OCI-LY7 (cell line): ENCODE measurements at regions not wholly inside any gene's neighbourhood (a gene's known extent, or its start where the extent isn't known, plus 50 kb on each side); places are given as distances from the start of the nearest gene placed in this dataset.

Experiments
- BruUV-seq: library from RNA; stranded (reverse); fragments of 400-500 nt; replicated peaks from 2 replicates; lab custom pipeline; 2021; lab: Mats Ljungman, UMichigan
- CTCF ChIA-PET: fragments of 300-600 bp; sonication (Branson Sonifier 250); formaldehyde crosslinking; loops from one replicate; lab custom pipeline; 2022; ENCODE audit warnings: antibody characterized with exemption; ENCODE audit not compliant: unreplicated experiment; lab: Charles Lee
- POLR2A ChIA-PET: fragments of 300-600 bp; sonication (Branson Sonifier 250); formaldehyde crosslinking; loops from one replicate; lab custom pipeline; 2022; ENCODE audit warnings: antibody characterized with exemption; lab: Charles Lee
- DNase-seq: peaks from one replicate; pipeline ENCODE4 v3.0.0-alpha.2; 2015; ENCODE audit warnings: low spot score
- H2AFZ ChIP-seq: fragments of 200-600 bp; sonication (generic), shearing (Covaris generic); 2 replicates; pipeline ENCODE4 v1.6.1; 2014; ENCODE audit warnings: mild to moderate bottlenecking, antibody characterized with exemption, low read length, moderate library complexity
- H3K27ac ChIP-seq: fragments of 200-600 bp; sonication (generic); 2 replicates; pipeline ENCODE4 v1.5.1; 2014; ENCODE audit warnings: mixed run types, low read depth, mild to moderate bottlenecking, moderate library complexity, low read length, inconsistent platforms; ENCODE audit not compliant: poor library complexity, severe bottlenecking
- H3K36me3 ChIP-seq: fragments of 200-600 bp; sonication (generic); 2 replicates; pipeline ENCODE4 v1.6.1; 2014; ENCODE audit warnings: mild to moderate bottlenecking, antibody characterized with exemption, low read length, moderate library complexity, mixed read lengths; ENCODE audit not compliant: insufficient read depth
- H3K4me1 ChIP-seq: fragments of 200-600 bp; sonication (generic); 2 replicates; pipeline ENCODE4 v1.5.1; 2014; ENCODE audit warnings: mild to moderate bottlenecking, low read length; ENCODE audit not compliant: insufficient read depth, poor library complexity, severe bottlenecking
- H3K4me2 ChIP-seq: fragments of 200-600 bp; sonication (generic); 2 replicates; pipeline ENCODE4 v1.6.1; 2014; ENCODE audit warnings: mild to moderate bottlenecking, low read length
- H3K4me3 ChIP-seq: fragments of 200-600 bp; sonication (generic); 2 replicates; pipeline ENCODE4 v1.5.1; 2014; ENCODE audit warnings: mild to moderate bottlenecking, low read depth, low read length; ENCODE audit not compliant: poor library complexity, severe bottlenecking
- H3K79me2 ChIP-seq: fragments of 200-600 bp; sonication (generic); 2 replicates; pipeline ENCODE4 v1.6.1; 2016; ENCODE audit warnings: low read depth, mild to moderate bottlenecking, low read length, moderate library complexity, mixed read lengths; ENCODE audit not compliant: insufficient read depth
- H3K9me2 ChIP-seq: fragments of 200-600 bp; sonication (generic); 2 replicates; pipeline ENCODE4 v1.6.1; 2016; ENCODE audit warnings: mild to moderate bottlenecking, low read length, mixed read lengths; ENCODE audit not compliant: insufficient read depth
- H3K9me3 ChIP-seq: fragments of 200-600 bp; sonication (generic); 2 replicates; pipeline ENCODE4 v1.6.1; 2014; ENCODE audit warnings: mild to moderate bottlenecking, mixed run types, low read length, mixed read lengths
- H4K20me1 ChIP-seq: fragments of 200-600 bp; sonication (generic); 2 replicates; pipeline ENCODE4 v1.6.1; 2014; ENCODE audit warnings: mild to moderate bottlenecking, antibody characterized with exemption, low read length, moderate library complexity, mixed read lengths; ENCODE audit not compliant: insufficient read depth
- EZH2phosphoT487 ChIP-seq: fragments of 200-600 bp; sonication (generic); IDR thresholded peaks from 2 replicates; pipeline ENCODE4 v1.6.1; 2018; ENCODE audit warnings: low read depth, borderline replicate concordance, mild to moderate bottlenecking, mixed run types, antibody characterized with exemption, low read length, moderate library complexity, mixed read lengths
- intact Hi-C: fragments of 100-400 bp; cut with micrococcal nuclease; formaldehyde crosslinking; loops from one replicate; pipeline ENCODE4 v1.10.0; 2022; ENCODE audit not compliant: unreplicated experiment
- TF ChIP-seq, protein P1 (sequence below): fragments of 200-600 bp; sonication (generic); conservative IDR thresholded peaks from 2 replicates; pipeline ENCODE4 v1.5.1; 2014; ENCODE audit warnings: mild to moderate bottlenecking, antibody characterized with exemption, low read length, moderate library complexity, mixed read lengths

DNA sequence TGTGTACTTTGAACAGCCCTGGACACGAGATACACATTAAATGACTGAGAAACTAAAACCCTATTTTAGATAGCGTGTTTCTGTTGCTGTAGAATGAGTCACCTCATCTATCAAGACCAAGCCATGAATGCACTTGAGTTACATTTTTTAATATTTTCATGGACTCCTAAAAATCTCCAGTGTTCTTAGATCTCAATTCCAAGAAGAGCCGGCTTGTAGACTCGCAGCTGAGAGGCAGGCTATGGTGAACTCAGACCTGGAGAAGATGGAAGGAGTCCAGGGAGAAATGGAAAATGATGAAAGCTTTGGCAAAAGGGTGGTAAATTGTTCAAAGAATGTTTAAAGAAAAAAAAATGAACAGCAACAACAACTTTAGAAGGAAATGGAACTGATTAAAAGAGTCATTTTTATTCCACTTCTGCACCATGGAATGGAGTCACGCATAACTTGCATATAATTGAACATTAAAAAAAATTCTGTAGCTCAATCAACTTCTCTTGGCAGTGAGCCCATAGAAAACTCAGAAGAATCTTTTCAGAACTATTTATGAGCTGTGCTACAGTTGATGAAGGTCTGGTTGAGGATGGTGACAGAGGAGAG is 129.8 kb downstream of the MXRA5 start:
- DNase-seq, result no peak
- Histone ChIP-seq H3K4me1 (no peaks in the 10 kb centered on the region), H3K9me3 (no peaks in the 10 kb centered on the region), H3K27ac (no peak overlapping the region), H3K9me2 (no peaks in the 10 kb centered on the region), H3K36me3 (no peaks in the 10 kb centered on the region), H3K4me3 (no peak overlapping the region), H3K4me2 (no peak overlapping the region), H2AFZ (no peak overlapping the region), H4K20me1 (no peaks in the 10 kb centered on the region), H3K79me2 (no peaks in the 10 kb centered on the region)
- POLR2A ChIA-PET, result no interaction called here
- CTCF ChIA-PET, result no interaction called here
- no peak for TF ChIP-seq EZH2phosphoT487
- TF ChIP-seq, protein P1, sequence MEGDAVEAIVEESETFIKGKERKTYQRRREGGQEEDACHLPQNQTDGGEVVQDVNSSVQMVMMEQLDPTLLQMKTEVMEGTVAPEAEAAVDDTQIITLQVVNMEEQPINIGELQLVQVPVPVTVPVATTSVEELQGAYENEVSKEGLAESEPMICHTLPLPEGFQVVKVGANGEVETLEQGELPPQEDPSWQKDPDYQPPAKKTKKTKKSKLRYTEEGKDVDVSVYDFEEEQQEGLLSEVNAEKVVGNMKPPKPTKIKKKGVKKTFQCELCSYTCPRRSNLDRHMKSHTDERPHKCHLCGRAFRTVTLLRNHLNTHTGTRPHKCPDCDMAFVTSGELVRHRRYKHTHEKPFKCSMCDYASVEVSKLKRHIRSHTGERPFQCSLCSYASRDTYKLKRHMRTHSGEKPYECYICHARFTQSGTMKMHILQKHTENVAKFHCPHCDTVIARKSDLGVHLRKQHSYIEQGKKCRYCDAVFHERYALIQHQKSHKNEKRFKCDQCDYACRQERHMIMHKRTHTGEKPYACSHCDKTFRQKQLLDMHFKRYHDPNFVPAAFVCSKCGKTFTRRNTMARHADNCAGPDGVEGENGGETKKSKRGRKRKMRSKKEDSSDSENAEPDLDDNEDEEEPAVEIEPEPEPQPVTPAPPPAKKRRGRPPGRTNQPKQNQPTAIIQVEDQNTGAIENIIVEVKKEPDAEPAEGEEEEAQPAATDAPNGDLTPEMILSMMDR, result no peak
- BruUV-seq, result no TSS peak
- intact Hi-C loops, result no loop called here

- H3K79me2 ChIP-seq, result no peaks in the 10 kb centered on the region
- no peak overlapping the region for H3K27ac ChIP-seq
- POLR2A ChIA-PET, result no interaction called here
- BruUV-seq, result no TSS peak
- no peak overlapping the region for H3K4me3 ChIP-seq
- no peak overlapping the region for H2AFZ ChIP-seq
- no peaks in the 10 kb centered on the region for H3K9me2 ChIP-seq
- no peaks in the 10 kb centered on the region for H4K20me1 ChIP-seq
- no peaks in the 10 kb centered on the region for H3K36me3 ChIP-seq
- intact Hi-C loops, result no loop called here
- H3K4me1 ChIP-seq, result no peaks in the 10 kb centered on the region
- CTCF ChIA-PET, result no interaction called here
- no peak overlapping the region for H3K4me2 ChIP-seq
- no peak for TF ChIP-seq EZH2phosphoT487
- TF ChIP-seq, protein P1, result no peak
- H3K9me3 ChIP-seq, result no peaks in the 10 kb centered on the region
- DNase-seq, result no peak
These were observed 131.2 kb downstream of the MXRA5 start for GRCh38 chrX:3215249-3215648.

- POLR2A ChIA-PET, result no interaction called here
- Histone ChIP-seq H3K27ac (no peak overlapping the region), H3K4me1 (no peaks in the 10 kb centered on the region), H3K9me2 (no peaks in the 10 kb centered on the region), H4K20me1 (no peaks in the 10 kb centered on the region), H3K36me3 (no peaks in the 10 kb centered on the region), H2AFZ (no peak overlapping the region), H3K4me2 (no peak overlapping the region), H3K4me3 (no peak overlapping the region), H3K9me3 (no peaks in the 10 kb centered on the region), H3K79me2 (no peaks in the 10 kb centered on the region)
- CTCF ChIA-PET, result no interaction called here
- intact Hi-C loops, result no loop called here
- no TSS peak for BruUV-seq
- no peak for DNase-seq
- TF ChIP-seq EZH2phosphoT487, result no peak
- TF ChIP-seq, protein P1, result no peak
These were observed 140.1 kb downstream of the MXRA5 start for GRCh38 chrX:3206314-3206713.
